NT2/D1 (cell line): ENCODE measurements at regions not wholly inside any gene's neighbourhood (a gene's known extent, or its start where the extent isn't known, plus 50 kb on each side); places are given as distances from the start of the nearest gene placed in this dataset.

Experiments used
- YY1 ChIP-seq: IDR thresholded peaks from 2 replicates; pipeline ENCODE4 v1.6.1; 2011; ENCODE audit not compliant: insufficient read length, insufficient read depth
- ZNF274 ChIP-seq: IDR thresholded peaks from 2 replicates; pipeline ENCODE4 v1.6.1; 2011; ENCODE audit warnings: mild to moderate bottlenecking, low read depth, low read length

- TF ChIP-seq YY1, result no peak
- TF ChIP-seq ZNF274, result no peak
Observed at GRCh38 chr10:130934293-130935127, 377.0 kb downstream of the TCERG1L start.
